ENCODE measurements at regions not wholly inside any gene's neighbourhood (a gene's known extent, or its start where the extent isn't known, plus 50 kb on each side); places are given as distances from the start of the nearest gene placed in this dataset.

DNA sequence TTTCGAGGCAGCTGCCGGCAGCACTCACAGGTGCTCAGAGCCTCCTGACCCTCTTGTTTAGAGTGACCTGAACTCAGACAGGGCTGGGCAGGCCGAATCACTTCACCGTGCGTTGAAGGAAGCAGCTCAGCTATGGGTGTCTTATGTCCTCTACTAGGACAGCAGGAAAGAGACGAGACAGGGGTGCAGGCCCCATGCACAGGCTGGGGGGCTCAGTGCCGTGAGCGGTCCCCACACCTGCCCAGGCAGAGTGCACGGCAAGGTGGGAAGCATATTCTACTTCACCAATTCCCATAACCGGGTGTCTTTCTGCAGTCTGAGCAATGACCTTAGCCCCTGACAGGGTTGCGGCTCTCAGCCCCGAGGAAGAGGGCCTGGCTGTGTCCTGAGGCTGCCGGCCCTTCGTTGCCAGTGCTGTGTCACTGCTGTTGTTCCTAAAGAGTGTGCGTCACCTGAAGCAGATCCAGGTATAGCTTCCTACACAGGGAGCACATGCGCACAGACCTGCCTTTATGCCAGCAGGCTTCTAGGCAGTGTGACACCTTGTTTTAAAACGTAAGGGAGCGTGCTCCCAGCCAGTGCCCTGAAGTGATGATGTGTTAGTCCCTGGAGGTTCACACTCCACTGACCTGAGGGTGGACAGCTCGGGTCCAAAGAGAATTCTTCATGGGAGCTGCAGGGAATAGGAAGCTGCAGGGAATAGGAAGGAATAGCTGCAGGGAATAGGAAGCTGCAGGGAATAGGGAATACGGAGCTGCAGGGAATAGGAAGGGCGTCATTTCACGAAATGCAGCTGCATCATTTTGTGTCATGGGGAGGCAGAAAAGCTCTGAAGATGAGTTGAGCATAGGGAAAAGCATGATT, 207.9 kb upstream of the SALL3 start:
- TF ChIP-seq, protein P1, sequence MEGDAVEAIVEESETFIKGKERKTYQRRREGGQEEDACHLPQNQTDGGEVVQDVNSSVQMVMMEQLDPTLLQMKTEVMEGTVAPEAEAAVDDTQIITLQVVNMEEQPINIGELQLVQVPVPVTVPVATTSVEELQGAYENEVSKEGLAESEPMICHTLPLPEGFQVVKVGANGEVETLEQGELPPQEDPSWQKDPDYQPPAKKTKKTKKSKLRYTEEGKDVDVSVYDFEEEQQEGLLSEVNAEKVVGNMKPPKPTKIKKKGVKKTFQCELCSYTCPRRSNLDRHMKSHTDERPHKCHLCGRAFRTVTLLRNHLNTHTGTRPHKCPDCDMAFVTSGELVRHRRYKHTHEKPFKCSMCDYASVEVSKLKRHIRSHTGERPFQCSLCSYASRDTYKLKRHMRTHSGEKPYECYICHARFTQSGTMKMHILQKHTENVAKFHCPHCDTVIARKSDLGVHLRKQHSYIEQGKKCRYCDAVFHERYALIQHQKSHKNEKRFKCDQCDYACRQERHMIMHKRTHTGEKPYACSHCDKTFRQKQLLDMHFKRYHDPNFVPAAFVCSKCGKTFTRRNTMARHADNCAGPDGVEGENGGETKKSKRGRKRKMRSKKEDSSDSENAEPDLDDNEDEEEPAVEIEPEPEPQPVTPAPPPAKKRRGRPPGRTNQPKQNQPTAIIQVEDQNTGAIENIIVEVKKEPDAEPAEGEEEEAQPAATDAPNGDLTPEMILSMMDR (conservative IDR thresholded peaks at IDR 0.05 in 1 of 2, IDR thresholded peaks at IDR 0.05 in 1 of 2; ENCODE audit: low read depth in 1 of 2, low read length in 2 of 2), result no peak
- no peak for TF ChIP-seq EZH2 (IDR thresholded peaks at IDR 0.05; ENCODE audit: low read length, missing control alignments)

All from fibroblast of lung (primary cell).